GM19023 (cell line): ENCODE measurements at regions not wholly inside any gene's neighbourhood (a gene's known extent, or its start where the extent isn't known, plus 50 kb on each side); places are given as distances from the start of the nearest gene placed in this dataset.
"Not testable (repeated sequence)": the region's sequence is repeated elsewhere in the genome, so short reads cannot be mapped to it uniquely, and the experiment has no call there.

Experiments used
- ATAC-seq: cut with Tn5 transposase; IDR thresholded peaks from one replicate; pipeline ENCODE4 v1.9.1; 2021; ENCODE audit warnings: mild to moderate bottlenecking, moderate library complexity; ENCODE audit not compliant: unreplicated experiment

GRCh38 chr1:102365071-102365470, 368.3 kb upstream of the OLFM3 start:
- no peak for ATAC-seq

DNA sequence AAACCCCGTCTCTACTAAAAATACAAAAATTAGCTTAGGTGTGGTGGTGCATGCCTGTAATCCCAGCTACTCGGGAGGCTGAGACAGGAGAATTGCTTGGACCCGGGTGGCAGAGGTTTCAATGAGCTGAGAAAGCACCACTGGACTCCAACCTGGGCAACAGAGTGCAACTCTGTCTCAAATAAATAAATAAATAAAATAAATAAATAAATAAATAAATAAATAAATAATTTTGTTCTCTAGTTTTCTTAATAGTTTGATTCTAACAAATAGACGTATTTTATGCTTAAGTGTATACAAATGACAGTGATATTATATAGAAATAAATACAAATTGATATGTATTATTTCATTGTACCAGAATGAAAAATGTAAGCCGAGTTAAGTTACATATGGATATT, 339.9 kb upstream of the OLFM3 start:
- no peak for ATAC-seq

- ATAC-seq, result no peak
These were observed 321.5 kb upstream of the OLFM3 start for GRCh38 chr1:102318104-102318806.

DNA sequence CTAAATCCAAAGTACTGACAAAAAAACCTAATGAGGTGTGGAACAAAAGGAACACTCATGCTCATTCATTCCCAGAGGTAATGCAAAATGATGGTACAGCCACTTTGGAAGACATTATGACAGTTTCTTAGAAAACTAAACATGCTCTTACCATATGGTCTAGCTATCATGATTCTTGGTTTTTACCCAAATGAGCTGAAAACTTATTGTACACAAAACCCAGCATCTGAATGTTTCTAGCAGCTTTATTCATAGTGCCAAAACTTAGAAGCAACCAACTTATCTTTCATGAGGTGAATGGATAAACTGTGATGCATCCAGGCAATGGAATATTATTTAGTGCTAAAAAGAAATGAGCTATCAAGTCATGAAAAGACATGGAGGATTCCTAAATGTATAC, 318.4 kb upstream of the OLFM3 start:
- ATAC-seq, result no peak

DNA sequence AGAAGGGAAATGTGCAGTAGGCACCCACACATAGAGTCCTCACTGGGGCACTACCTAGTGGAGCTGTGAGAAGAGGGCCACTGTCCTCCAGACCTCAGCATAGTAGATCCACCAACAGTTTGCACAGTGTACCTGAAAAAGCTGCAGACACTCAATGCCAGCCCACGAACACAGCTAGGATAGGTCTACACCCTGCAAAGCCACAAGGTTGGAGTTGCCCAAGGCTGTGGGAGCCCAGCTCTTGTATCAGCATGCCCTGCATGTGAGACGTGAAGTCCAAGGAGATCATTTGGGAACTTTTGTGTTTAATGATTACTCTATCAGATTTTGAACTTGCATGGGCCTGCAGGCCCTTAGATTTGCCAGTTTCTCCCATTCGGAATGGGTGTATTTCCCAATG, 299.4 kb upstream of the OLFM3 start:
- ATAC-seq, result no peak

DNA sequence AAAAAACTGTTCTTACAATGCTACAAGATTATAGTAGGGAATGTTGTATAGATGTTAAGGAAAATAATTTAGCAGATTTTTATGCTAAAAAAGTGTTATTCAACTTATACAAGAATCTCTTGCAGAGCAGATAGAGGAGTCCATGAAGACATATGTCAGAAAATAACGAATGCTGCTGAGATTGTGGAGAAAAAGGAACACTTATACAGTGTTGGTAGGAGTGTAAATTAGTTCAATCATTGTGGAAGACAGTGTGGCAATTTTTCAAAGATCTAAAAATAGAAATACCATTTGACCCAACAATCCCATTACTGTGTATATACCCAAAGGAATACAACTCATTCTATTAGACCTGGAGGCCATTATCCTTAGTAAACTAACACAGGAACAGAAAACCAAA, 286.2 kb upstream of the OLFM3 start:
- no peak for ATAC-seq

DNA sequence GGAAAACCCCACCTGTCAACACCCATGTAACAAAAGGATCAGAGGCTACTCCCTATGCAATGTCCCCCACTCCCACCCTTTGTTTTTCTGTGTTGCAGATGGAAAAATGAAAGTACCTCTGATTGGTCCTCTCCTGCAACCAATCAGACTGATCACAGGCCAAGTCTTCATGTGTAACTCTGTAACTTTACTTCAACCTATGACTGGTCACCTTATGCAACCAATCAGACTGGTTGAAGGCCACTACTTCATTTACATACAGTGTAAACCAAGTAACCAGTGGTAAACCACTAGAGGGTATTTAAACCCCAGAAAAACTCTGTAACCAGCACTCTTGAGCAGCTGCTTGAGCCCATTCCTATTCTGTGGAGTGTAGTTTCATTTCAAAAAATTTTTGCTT, 266.3 kb upstream of the OLFM3 start:
- no peak for ATAC-seq

DNA sequence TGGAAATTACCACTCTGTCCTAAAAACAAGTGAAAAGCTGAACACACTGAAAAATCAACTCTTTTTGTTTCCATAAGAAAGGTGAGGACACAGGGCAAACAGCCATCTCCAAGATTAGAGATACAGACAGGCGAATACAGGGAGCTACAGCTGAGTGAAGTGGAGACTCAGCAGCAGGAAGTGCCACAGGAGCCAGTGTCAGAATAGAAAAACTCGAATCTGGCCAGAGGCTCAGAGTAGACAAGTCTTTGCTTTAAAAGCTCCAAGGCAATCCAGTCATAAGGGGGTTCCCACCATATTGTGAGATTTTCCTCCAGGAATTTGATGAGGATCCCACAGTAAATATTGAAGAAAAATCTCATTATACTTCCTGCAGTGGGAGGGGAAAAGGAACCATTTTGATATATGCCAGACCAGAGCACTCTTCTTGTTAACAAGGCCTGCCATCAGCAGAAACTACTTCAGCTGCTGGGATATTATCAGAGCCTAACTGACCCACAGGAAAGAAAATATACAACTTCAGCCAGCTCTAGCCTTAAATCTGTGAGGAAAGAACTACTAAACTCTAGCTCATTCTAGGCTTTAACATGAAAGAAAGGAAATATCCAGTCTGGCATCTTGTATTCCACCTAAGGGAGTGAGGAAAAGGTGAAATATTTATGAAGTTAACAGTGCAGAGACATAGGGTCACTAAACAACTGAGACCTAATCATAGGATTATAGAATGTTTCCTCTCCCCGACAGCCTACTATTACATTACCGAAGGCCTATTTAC, 256.2 kb upstream of the OLFM3 start:
- no peak for ATAC-seq

- ATAC-seq, result peak; percentile 71
These were observed 245.0 kb upstream of the OLFM3 start for GRCh38 chr1:102241431-102242338.

- no peak for ATAC-seq
These were observed 242.5 kb upstream of the OLFM3 start for GRCh38 chr1:102239247-102239646.

- ATAC-seq, result no peak
These were observed 238.1 kb upstream of the OLFM3 start for GRCh38 chr1:102234753-102235359.

DNA sequence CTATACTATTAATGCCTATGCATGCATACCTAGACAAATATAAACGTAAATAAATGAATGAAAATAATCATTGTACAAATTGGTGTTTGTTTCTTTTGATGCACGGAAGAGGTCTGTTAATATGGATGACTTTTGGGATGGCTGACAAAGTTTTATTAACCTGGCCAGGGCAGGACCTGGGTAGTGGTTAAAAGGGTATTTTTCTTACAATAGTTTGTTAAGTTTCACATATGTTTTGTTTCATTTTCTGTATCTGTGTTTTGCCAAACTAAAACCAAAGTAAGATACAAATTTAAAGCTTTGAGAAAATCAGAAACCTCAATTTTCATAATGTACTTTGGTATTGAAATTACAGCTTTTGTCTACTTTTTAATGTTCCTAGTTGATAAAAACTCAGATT, 222.7 kb upstream of the OLFM3 start:
- no peak for ATAC-seq

DNA sequence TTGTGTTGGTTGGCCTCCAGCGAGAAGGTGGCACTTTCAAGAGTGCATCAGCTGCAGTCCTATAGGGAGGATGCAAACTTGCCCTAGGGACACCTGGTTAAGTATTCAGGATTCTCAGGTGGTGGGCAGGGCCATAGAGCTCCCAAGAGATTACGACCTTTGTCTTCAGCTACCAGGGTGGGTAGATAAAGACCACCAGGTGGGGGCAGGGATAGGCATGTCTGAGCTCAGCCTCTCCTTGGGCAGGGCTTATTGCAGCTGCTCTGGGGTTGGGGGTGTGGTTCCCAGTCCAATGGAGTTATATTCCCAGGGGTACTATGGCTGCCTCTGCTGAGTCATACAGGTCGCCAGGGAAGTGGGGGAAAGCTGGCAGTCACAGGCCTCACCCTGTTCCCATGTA, 214.2 kb upstream of the OLFM3 start:
- ATAC-seq, result not testable (repeated sequence)

DNA sequence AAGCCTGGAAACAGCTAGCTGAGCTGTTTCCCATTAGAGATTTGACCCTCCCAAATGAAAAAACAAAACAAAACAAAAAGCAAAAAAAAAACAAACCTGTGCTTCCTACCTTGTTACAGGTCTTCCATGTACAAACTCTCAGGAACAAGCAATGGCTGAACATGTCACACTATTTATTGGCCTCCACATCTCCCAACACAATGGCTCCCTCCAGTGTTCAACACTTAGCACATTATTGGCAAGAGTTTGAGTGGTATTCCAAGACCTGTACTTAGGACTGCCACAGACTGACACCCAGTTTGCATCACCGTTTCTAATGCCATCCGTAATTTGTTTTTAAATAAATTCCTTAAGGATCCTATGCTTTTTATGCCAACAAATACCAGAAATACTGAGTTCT, 195.0 kb upstream of the OLFM3 start:
- no peak for ATAC-seq

GRCh38 chr1:102190429-102190828, 193.7 kb upstream of the OLFM3 start:
- no peak for ATAC-seq

DNA sequence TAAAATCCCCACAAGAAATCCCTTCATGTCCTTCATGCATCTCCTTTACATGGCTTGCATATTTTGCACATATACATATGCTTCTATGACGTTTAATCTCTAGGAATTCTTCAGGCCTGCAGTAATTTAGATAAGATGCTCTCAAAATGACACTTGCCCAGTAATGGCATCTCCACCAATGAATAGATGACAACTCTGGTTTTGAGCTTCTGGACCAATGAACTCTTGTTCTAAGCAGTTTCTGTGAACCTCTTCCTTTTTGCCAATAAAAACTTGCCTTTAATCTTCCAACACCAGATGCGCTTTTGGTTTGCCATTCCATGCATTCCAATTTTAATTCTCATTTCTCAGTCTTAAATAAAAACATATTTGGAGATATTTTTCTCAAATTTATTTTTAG, 189.8 kb upstream of the OLFM3 start:
- no peak for ATAC-seq

DNA sequence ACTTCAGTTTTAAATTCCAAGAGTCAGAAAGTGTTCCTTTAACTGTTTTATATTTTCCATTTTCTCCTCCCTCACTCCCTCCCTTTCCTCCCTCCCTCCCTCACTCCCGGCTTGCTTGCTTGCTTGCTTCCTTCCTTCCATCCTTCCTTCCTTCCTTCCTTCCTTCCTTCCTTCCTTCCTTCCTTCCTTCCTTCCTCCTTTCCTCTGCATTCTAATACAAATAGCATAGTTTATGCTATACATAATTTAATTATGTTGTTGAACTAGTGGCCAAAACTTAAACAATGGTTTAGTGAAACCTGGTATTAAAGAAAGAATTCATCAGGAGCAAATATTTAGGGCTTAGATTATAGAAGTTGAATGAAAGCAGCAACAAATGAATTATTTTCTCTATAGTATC, 188.5 kb upstream of the OLFM3 start:
- ATAC-seq, result no peak

DNA sequence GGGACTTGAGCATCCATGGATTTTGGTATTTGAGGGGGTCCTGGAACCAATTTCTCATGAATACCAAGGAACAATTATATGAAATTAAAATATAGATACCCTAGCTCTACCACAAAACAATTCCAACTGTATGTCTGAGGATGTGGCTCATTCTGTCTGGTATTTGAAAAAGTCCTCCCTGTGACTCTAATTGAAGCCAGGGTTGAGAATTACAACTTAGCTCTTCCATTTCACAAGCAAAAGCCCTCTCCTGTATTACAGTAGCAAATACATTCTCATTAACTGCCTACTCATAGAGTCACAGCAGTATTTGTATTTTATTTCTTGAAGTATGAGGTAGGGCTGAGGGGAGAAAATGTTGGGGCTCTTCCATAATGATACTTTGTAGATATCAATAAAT, 187.8 kb upstream of the OLFM3 start:
- no peak for ATAC-seq

- ATAC-seq, result no peak
These were observed 187.0 kb upstream of the OLFM3 start for GRCh38 chr1:102183711-102184110.

- no peak for ATAC-seq
These were observed 186.0 kb upstream of the OLFM3 start for GRCh38 chr1:102182603-102183260.

DNA sequence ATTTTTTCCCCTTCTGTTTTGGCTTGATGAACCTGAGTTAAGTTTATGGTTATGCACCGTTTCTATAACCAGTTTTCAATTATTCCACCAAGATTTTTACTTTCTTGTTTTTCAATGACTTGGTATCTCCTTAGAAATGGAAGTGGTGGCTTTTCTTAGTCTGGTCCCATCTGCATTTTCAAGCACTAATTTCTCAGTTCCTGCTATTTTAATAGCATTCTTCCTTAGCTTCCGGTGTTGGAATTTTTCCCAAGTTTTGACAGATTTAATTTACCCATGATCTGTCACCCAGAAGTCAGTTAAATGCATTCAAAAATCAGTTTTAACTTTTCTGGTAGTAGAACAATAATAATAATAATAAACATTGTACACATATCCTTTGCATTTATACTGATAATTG, 184.6 kb upstream of the OLFM3 start:
- ATAC-seq, result no peak
